Adrenal gland (tissue), 5 donors: ENCODE measurements at regions not wholly inside any gene's neighbourhood (a gene's known extent, or its start where the extent isn't known, plus 50 kb on each side); places are given as distances from the start of the nearest gene placed in this dataset.

ENCODE experiments used
- CTCF ChIP-seq, 6 experiments: fragments of 450-650 bp in 4 of 6; fragments of 200-600 bp in 2 of 6; sonication (generic) in 1 of 6; IDR thresholded peaks; 1 replicate in 5 of 6; 2 replicates in 1 of 6; pipeline versions ENCODE4 v1.5.1 to v1.8.0; 2016 to 2021; ENCODE audit warnings: antibody characterized with exemption in 6 of 6, mild to moderate bottlenecking in 2 of 6, moderate library complexity in 1 of 6
- POLR2A ChIP-seq, 2 donors: fragments of 450-650 bp; IDR thresholded peaks; one replicate each; pipeline ENCODE4 v1.6.1; 2017; ENCODE audit warnings: antibody characterized with exemption in 2 of 2, mild to moderate bottlenecking in 2 of 2, moderate library complexity in 1 of 2
- donor health status: DM: no; HTN: no; CAD: no.

- TF ChIP-seq POLR2A (IDR thresholded peaks at IDR 0.05): no peak
- TF ChIP-seq CTCF (IDR thresholded peaks at IDR 0.05): no peak
Observed at GRCh38 chr21:24945910-24946309, 661.4 kb downstream of the MRPL39 start.
